Spleen (tissue), 11 donors: ENCODE measurements at regions not wholly inside any gene's neighbourhood (a gene's known extent, or its start where the extent isn't known, plus 50 kb on each side); places are given as distances from the start of the nearest gene placed in this dataset.

Experiments used
- DNase-seq: peaks from one replicate; pipeline ENCODE4 v3.0.0-alpha.2; 2020
- H3K27ac ChIP-seq, 8 donors: fragments of 200-600 bp; sonication (generic) in 7 of 8; 1 replicate in 4 of 8; 2 replicates in 4 of 8; pipeline versions ENCODE4 v1.5.0 to v1.8.0; 2016 to 2021; ENCODE audit warnings: inconsistent platforms in 4 of 8, mild to moderate bottlenecking in 4 of 8, moderate library complexity in 1 of 8
- H3K27me3 ChIP-seq, 7 donors: fragments of 200-600 bp; sonication (generic) in 6 of 7; replicated peaks in 1 of 7; 1 replicate in 4 of 7; 2 replicates in 3 of 7; pipeline versions ENCODE4 v1.5.0 to v1.8.0; 2016 to 2021; ENCODE audit warnings: inconsistent platforms in 3 of 7, mild to moderate bottlenecking in 1 of 7
- H3K36me3 ChIP-seq, 6 donors: fragments of 200-600 bp; sonication (generic) in 5 of 6; 1 replicate in 4 of 6; 2 replicates in 2 of 6; pipeline versions ENCODE4 v1.5.0 to v1.8.0; 2016 to 2021; ENCODE audit warnings: inconsistent platforms in 2 of 6
- H3K4me1 ChIP-seq, 6 donors: fragments of 200-600 bp; sonication (generic) in 5 of 6; 1 replicate in 3 of 6; 2 replicates in 3 of 6; pipeline versions ENCODE4 v1.5.0 to v1.8.0; 2016 to 2021; ENCODE audit warnings: inconsistent platforms in 3 of 6
- H3K4me3 ChIP-seq, 8 donors: fragments of 200-600 bp; sonication (generic) in 7 of 8; 1 replicate in 4 of 8; 2 replicates in 4 of 8; pipeline versions ENCODE4 v1.5.0 to v1.8.0; 2016 to 2021; ENCODE audit warnings: inconsistent platforms in 4 of 8, mild to moderate bottlenecking in 4 of 8, moderate library complexity in 2 of 8
- H3K9me3 ChIP-seq, 8 donors: fragments of 200-600 bp; sonication (generic) in 7 of 8; 1 replicate in 4 of 8; 2 replicates in 4 of 8; pipeline versions ENCODE4 v1.5.0 to v1.8.0; 2016 to 2021; ENCODE audit warnings: inconsistent platforms in 4 of 8
- POLR2A ChIP-seq, 3 donors: fragments of 450-650 bp; IDR thresholded peaks; one replicate each; pipeline ENCODE4 v1.5.1; 2017; ENCODE audit warnings: antibody characterized with exemption in 3 of 3, mild to moderate bottlenecking in 1 of 3
- POLR2AphosphoS5 ChIP-seq, 3 donors: sonication (generic); formaldehyde crosslinking; IDR thresholded peaks; one replicate each; pipeline ENCODE4 v1.5.1; 2017; ENCODE audit warnings: antibody characterized with exemption in 3 of 3
- WGBS, 5 donors: extraction: QIAGEN DNeasy Blood & Tissue Kit in 3 of 5; methylation state at CpG; one replicate each; pipeline versions ENCODE4 v1.1.5 to v1.1.7; 2013 to 2018; 5-methylcytosine and 5-hydroxymethylcytosine counted together
- intact Hi-C: fragments of 100-400 bp; cut with DNase I; formaldehyde crosslinking; loops from one replicate; pipeline ENCODE4 v1.15.0; 2023; ENCODE audit warnings: low total_unique reads
- TF ChIP-seq, protein P1 (sequence below), 11 experiments: fragments of 200-600 bp in 7 of 11; fragments of 450-650 bp in 4 of 11; sonication (generic) in 4 of 11; IDR thresholded peaks in 8 of 11; conservative IDR thresholded peaks in 3 of 11; 1 replicate in 7 of 11; 2 replicates in 4 of 11; pipeline versions ENCODE4 v1.4.0 to v1.8.0; 2016 to 2021; ENCODE audit warnings: antibody characterized with exemption in 11 of 11, inconsistent platforms in 4 of 11, mild to moderate bottlenecking in 1 of 11
- donor health status: healthy with polysubstance abuse.
- donor health status: DM: no; HTN: no; CAD: no; lungs with moderate emphysema.
- donor health status: DM: no; HTN: no; CAD: no.
- donor health status: Bipolar disorder and iron deficiency.
- donor health status: healthy.
- donor health status: DM: no; HTN: no; CAD: no.
- donor health status: DM: yes; HTN: yes; CAD: no.

- TF ChIP-seq POLR2A (IDR thresholded peaks at IDR 0.05): no peak
- no peak for TF ChIP-seq POLR2AphosphoS5 (IDR thresholded peaks at IDR 0.05)
- TF ChIP-seq, protein P1, sequence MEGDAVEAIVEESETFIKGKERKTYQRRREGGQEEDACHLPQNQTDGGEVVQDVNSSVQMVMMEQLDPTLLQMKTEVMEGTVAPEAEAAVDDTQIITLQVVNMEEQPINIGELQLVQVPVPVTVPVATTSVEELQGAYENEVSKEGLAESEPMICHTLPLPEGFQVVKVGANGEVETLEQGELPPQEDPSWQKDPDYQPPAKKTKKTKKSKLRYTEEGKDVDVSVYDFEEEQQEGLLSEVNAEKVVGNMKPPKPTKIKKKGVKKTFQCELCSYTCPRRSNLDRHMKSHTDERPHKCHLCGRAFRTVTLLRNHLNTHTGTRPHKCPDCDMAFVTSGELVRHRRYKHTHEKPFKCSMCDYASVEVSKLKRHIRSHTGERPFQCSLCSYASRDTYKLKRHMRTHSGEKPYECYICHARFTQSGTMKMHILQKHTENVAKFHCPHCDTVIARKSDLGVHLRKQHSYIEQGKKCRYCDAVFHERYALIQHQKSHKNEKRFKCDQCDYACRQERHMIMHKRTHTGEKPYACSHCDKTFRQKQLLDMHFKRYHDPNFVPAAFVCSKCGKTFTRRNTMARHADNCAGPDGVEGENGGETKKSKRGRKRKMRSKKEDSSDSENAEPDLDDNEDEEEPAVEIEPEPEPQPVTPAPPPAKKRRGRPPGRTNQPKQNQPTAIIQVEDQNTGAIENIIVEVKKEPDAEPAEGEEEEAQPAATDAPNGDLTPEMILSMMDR (IDR thresholded peaks at IDR 0.05 in 8 of 11, conservative IDR thresholded peaks at IDR 0.05 in 3 of 11): no peak
- Histone ChIP-seq H3K4me1 (no peaks in the 10 kb centered on the region), H3K9me3 (no peaks in the 10 kb centered on the region), H3K27ac (no peak overlapping the region), H3K27me3 (no peaks in the 10 kb centered on the region), H3K36me3 (no peaks in the 10 kb centered on the region), H3K4me3 (no peak overlapping the region)
- intact Hi-C loops: no loop called here
- 75 to 95% (median 81%) methylated on average over 1 of the region's 1 CpG for WGBS, 5 donors
- DNase-seq: no peak
Observed at GRCh38 chr4:30953799-30954198, 233.6 kb downstream of the PCDH7 start.

DNA sequence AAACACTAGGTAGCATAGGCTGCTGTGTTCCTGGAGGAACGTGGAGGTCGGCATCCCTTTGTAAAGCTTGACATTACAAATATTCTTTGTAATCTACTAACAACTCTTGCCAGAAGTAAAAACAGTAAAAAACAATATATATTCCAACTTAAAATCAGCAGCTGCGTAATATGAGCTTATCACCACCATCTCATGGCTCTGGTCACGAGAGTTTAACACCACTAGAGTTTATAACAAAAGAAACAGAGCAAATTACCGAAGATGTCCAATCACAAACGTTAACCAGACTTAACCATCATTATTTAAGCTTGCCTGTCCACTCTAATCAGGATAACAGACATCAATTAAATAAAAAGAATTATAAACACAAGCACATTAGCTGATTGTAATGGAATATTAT is 236.7 kb downstream of the PCDH7 start:
- no peaks in the 10 kb centered on the region for H3K4me1 ChIP-seq
- TF ChIP-seq POLR2A (IDR thresholded peaks at IDR 0.05): no peak
- TF ChIP-seq, protein P1 (IDR thresholded peaks at IDR 0.05 in 8 of 11, conservative IDR thresholded peaks at IDR 0.05 in 3 of 11): no peak
- no peak for TF ChIP-seq POLR2AphosphoS5 (IDR thresholded peaks at IDR 0.05)
- H3K27me3 ChIP-seq: no peaks in the 10 kb centered on the region
- H3K27ac ChIP-seq: no peak overlapping the region
- no peak for DNase-seq
- H3K36me3 ChIP-seq: no peaks in the 10 kb centered on the region
- H3K4me3 ChIP-seq: no peak overlapping the region
- no peaks in the 10 kb centered on the region for H3K9me3 ChIP-seq
- intact Hi-C loops: no loop called here
- 66 to 83% (median 80%) methylated on average over 6 of the region's 6 CpGs for WGBS, 5 donors

- no peak overlapping the region for H3K4me3 ChIP-seq
- DNase-seq: no peak
- intact Hi-C loops: no loop called here
- no peak for TF ChIP-seq POLR2A (IDR thresholded peaks at IDR 0.05)
- TF ChIP-seq, protein P1 (IDR thresholded peaks at IDR 0.05 in 8 of 11, conservative IDR thresholded peaks at IDR 0.05 in 3 of 11): no peak
- no peak for TF ChIP-seq POLR2AphosphoS5 (IDR thresholded peaks at IDR 0.05)
- no peaks in the 10 kb centered on the region for H3K27me3 ChIP-seq
- no peaks in the 10 kb centered on the region for H3K9me3 ChIP-seq
- no peaks in the 10 kb centered on the region for H3K4me1 ChIP-seq
- no peak overlapping the region for H3K27ac ChIP-seq
- 58 to 81% (median 69%) methylated on average over 4 of the region's 4 CpGs for WGBS, 5 donors
- no peaks in the 10 kb centered on the region for H3K36me3 ChIP-seq
Observed at GRCh38 chr4:30957706-30958105, 237.5 kb downstream of the PCDH7 start.

GRCh38 chr4:30959781-30960485 is 239.8 kb downstream of the PCDH7 start:
- 70 to 83% (median 73%) methylated on average over 3 of the region's 3 CpGs for WGBS, 5 donors
- TF ChIP-seq POLR2AphosphoS5 (IDR thresholded peaks at IDR 0.05) (no peak), POLR2A (IDR thresholded peaks at IDR 0.05) (no peak)
- TF ChIP-seq, protein P1 (IDR thresholded peaks at IDR 0.05 in 8 of 11, conservative IDR thresholded peaks at IDR 0.05 in 3 of 11): no peak
- no peak overlapping the region for H3K27ac ChIP-seq
- intact Hi-C loops: no loop called here
- H3K9me3 ChIP-seq: no peaks in the 10 kb centered on the region
- H3K4me1 ChIP-seq: no peaks in the 10 kb centered on the region
- no peaks in the 10 kb centered on the region for H3K27me3 ChIP-seq
- H3K4me3 ChIP-seq: no peak overlapping the region
- no peaks in the 10 kb centered on the region for H3K36me3 ChIP-seq
- DNase-seq: no peak
